ENCODE measurements at regions not wholly inside any gene's neighbourhood (a gene's known extent, or its start where the extent isn't known, plus 50 kb on each side); places are given as distances from the start of the nearest gene placed in this dataset.

DNA sequence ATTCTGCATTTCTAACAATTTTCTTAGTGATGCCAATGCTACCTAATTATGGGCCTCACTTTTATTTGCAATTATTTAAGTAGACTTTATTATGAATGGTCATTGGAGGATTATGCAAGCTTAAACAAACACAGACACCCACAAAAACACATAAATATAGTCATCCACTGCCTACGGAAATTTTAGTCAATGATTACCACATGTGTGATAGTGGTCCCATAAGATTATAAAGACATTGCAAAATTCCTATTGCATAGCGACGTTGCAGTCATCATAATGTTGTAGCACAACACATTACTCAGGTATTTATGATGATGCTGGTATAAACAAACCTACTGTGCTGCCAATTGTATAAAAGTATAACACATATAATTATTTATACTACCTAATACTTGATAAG, 247.8 kb upstream of the ALCAM start:
- TF ChIP-seq, protein P1, sequence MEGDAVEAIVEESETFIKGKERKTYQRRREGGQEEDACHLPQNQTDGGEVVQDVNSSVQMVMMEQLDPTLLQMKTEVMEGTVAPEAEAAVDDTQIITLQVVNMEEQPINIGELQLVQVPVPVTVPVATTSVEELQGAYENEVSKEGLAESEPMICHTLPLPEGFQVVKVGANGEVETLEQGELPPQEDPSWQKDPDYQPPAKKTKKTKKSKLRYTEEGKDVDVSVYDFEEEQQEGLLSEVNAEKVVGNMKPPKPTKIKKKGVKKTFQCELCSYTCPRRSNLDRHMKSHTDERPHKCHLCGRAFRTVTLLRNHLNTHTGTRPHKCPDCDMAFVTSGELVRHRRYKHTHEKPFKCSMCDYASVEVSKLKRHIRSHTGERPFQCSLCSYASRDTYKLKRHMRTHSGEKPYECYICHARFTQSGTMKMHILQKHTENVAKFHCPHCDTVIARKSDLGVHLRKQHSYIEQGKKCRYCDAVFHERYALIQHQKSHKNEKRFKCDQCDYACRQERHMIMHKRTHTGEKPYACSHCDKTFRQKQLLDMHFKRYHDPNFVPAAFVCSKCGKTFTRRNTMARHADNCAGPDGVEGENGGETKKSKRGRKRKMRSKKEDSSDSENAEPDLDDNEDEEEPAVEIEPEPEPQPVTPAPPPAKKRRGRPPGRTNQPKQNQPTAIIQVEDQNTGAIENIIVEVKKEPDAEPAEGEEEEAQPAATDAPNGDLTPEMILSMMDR (IDR thresholded peaks at IDR 0.05): no peak
- TF ChIP-seq, protein P2, sequence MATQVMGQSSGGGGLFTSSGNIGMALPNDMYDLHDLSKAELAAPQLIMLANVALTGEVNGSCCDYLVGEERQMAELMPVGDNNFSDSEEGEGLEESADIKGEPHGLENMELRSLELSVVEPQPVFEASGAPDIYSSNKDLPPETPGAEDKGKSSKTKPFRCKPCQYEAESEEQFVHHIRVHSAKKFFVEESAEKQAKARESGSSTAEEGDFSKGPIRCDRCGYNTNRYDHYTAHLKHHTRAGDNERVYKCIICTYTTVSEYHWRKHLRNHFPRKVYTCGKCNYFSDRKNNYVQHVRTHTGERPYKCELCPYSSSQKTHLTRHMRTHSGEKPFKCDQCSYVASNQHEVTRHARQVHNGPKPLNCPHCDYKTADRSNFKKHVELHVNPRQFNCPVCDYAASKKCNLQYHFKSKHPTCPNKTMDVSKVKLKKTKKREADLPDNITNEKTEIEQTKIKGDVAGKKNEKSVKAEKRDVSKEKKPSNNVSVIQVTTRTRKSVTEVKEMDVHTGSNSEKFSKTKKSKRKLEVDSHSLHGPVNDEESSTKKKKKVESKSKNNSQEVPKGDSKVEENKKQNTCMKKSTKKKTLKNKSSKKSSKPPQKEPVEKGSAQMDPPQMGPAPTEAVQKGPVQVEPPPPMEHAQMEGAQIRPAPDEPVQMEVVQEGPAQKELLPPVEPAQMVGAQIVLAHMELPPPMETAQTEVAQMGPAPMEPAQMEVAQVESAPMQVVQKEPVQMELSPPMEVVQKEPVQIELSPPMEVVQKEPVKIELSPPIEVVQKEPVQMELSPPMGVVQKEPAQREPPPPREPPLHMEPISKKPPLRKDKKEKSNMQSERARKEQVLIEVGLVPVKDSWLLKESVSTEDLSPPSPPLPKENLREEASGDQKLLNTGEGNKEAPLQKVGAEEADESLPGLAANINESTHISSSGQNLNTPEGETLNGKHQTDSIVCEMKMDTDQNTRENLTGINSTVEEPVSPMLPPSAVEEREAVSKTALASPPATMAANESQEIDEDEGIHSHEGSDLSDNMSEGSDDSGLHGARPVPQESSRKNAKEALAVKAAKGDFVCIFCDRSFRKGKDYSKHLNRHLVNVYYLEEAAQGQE (IDR thresholded peaks at IDR 0.05; ENCODE audit: insufficient read depth in 1 of 2, low read depth in 2 of 2, low read length in 1 of 2): no peak
- TF ChIP-seq POLR2AphosphoS5 (IDR thresholded peaks at IDR 0.05; ENCODE audit: low read depth, low read length) (no peak), TCF7L2 (IDR thresholded peaks at IDR 0.05; ENCODE audit: low read depth, low read length) (no peak), SIN3A (IDR thresholded peaks at IDR 0.05; ENCODE audit: borderline replicate concordance, insufficient read depth, low read depth, low read length) (no peak)
